Common myeloid progenitor, CD34-positive (primary cell): ENCODE measurements at regions not wholly inside any gene's neighbourhood (a gene's known extent, or its start where the extent isn't known, plus 50 kb on each side); places are given as distances from the start of the nearest gene placed in this dataset.
A peak's percentile ranks its signal among the peaks of the same experiment; 100 is the strongest.

Experiments used
- CTCF ChIA-PET: fragments of 350-600 bp; sonication (Branson Sonifier 250); formaldehyde crosslinking; loops from one replicate; lab custom pipeline; 2021; ENCODE audit warnings: antibody characterized with exemption; lab: Charles Lee
- POLR2A ChIA-PET: fragments of 350-600 bp; sonication (Branson Sonifier 250); formaldehyde crosslinking; loops from one replicate; lab custom pipeline; 2021; ENCODE audit warnings: antibody characterized with exemption; lab: Charles Lee
- DNase-seq, 3 donors: peaks; one replicate each; pipeline versions ENCODE4 v3.0.0 to v3.0.0-alpha.2; 2013
- H3K27ac ChIP-seq, 2 experiments: 1 replicate in 1 of 2; 2 replicates in 1 of 2; pipeline ENCODE4 v1.7.0; 2013; ENCODE audit warnings: inconsistent platforms in 2 of 2, low read length in 2 of 2, mild to moderate bottlenecking in 2 of 2, low read depth in 1 of 2, moderate library complexity in 1 of 2; ENCODE audit not compliant: severe bottlenecking in 2 of 2, insufficient read depth in 1 of 2, poor library complexity in 1 of 2
- H3K27me3 ChIP-seq, 5 experiments: replicated peaks in 2 of 5; 1 replicate in 3 of 5; 2 replicates in 2 of 5; pipeline versions ENCODE4 v1.6.1 to v1.7.0; 2013; ENCODE audit warnings: low read length in 4 of 5, mild to moderate bottlenecking in 2 of 5, moderate library complexity in 2 of 5, inconsistent platforms in 1 of 5; ENCODE audit not compliant: insufficient read depth in 5 of 5, control insufficient read depth in 4 of 5
- H3K36me3 ChIP-seq, 4 experiments: 1 replicate in 2 of 4; 2 replicates in 2 of 4; pipeline versions ENCODE4 v1.6.1 to v1.7.0; 2013; ENCODE audit warnings: low read length in 3 of 4, control low read depth in 1 of 4, mild to moderate bottlenecking in 1 of 4; ENCODE audit not compliant: control insufficient read depth in 4 of 4, insufficient read depth in 4 of 4
- H3K4me1 ChIP-seq, 4 experiments: 1 replicate in 3 of 4; 2 replicates in 1 of 4; pipeline versions ENCODE4 v1.6.1 to v1.7.1; 2013; ENCODE audit warnings: low read length in 3 of 4, mild to moderate bottlenecking in 3 of 4, control low read depth in 1 of 4, inconsistent platforms in 1 of 4, moderate library complexity in 1 of 4; ENCODE audit not compliant: control insufficient read depth in 4 of 4, insufficient read depth in 4 of 4; ENCODE audit errors: control extremely low read depth in 1 of 4
- H3K4me3 ChIP-seq, 7 experiments: 1 replicate in 4 of 7; 2 replicates in 3 of 7; pipeline versions ENCODE4 v1.5.1 to v1.7.0; 2013; ENCODE audit warnings: mild to moderate bottlenecking in 7 of 7, low read length in 6 of 7, moderate library complexity in 6 of 7, inconsistent platforms in 2 of 7, low read depth in 2 of 7, control low read depth in 1 of 7; ENCODE audit not compliant: insufficient read depth in 4 of 7, control insufficient read depth in 1 of 7; ENCODE audit errors: extremely low read depth in 1 of 7
- H3K9me3 ChIP-seq, 5 experiments: 1 replicate in 4 of 5; 2 replicates in 1 of 5; pipeline versions ENCODE4 v1.6.1 to v1.7.1; 2013; ENCODE audit warnings: low read length in 4 of 5, mild to moderate bottlenecking in 2 of 5, inconsistent platforms in 1 of 5, low read depth in 1 of 5, moderate library complexity in 1 of 5; ENCODE audit not compliant: control insufficient read depth in 4 of 5, insufficient read depth in 2 of 5; ENCODE audit errors: control extremely low read depth in 1 of 5
- WGBS: methylation state at CpG from one replicate; pipeline ENCODE4 v1.1.5; 2013; ENCODE audit not compliant: insufficient coverage; 5-methylcytosine and 5-hydroxymethylcytosine counted together

GRCh38 chrX:113950081-113950678 lies 633.7 kb upstream of the HTR2C start:
- WGBS: 82% methylated on average over 2 of the region's 5 CpGs
- DNase-seq: no peak
- CTCF ChIA-PET: no interaction called here
- Histone ChIP-seq H3K27ac (no peak overlapping the region), H3K9me3 (peaks cover 2 to 6% (median 3%) of the 10 kb centered on the region in 5 experiments), H3K4me3 (no peak overlapping the region), H3K27me3 (no peaks in the 10 kb centered on the region), H3K36me3 (no peaks in the 10 kb centered on the region), H3K4me1 (no peaks in the 10 kb centered on the region)
- POLR2A ChIA-PET: no interaction called here

GRCh38 chrX:113947548-113947947 lies 636.3 kb upstream of the HTR2C start:
- Histone ChIP-seq H3K36me3 (no peaks in the 10 kb centered on the region), H3K4me3 (no peak overlapping the region), H3K9me3 (peaks cover 2 to 6% (median 3%) of the 10 kb centered on the region in 5 experiments), H3K27ac (no peak overlapping the region), H3K4me1 (no peaks in the 10 kb centered on the region), H3K27me3 (no peaks in the 10 kb centered on the region)
- DNase-seq: peak; percentile 7 to 24 (median 15)
- WGBS: 86% methylated on average over 1 of the region's 1 CpG
- ChIA-PET POLR2A (no interaction called here), CTCF (interaction anchor here (0.6 kb wide), 1 partner anchor 1378 kb away, joined by 3 read pairs; no protein-coding TSS in a partner anchor)

- WGBS: no CpG with 5 or more reads among the region's 2 CpGs
- POLR2A ChIA-PET: interaction anchor here (0.6 kb wide), 1 partner anchor 1041 kb away, joined by 3 read pairs; no protein-coding TSS in a partner anchor
These were observed 648.4 kb upstream of the HTR2C start for GRCh38 chrX:113935518-113935917.

GRCh38 chrX:113933931-113934330 lies 650.0 kb upstream of the HTR2C start:
- POLR2A ChIA-PET: no interaction called here
- H3K9me3 ChIP-seq: no peaks in the 10 kb centered on the region
- CTCF ChIA-PET: no interaction called here
- H3K4me1 ChIP-seq: no peaks in the 10 kb centered on the region
- no peak for DNase-seq
- no peaks in the 10 kb centered on the region for H3K36me3 ChIP-seq
- H3K27me3 ChIP-seq: no peaks in the 10 kb centered on the region
- H3K27ac ChIP-seq: no peak overlapping the region
- no peak overlapping the region for H3K4me3 ChIP-seq

More at GRCh38 chrX:113935518-113935917, 648.4 kb upstream of the HTR2C start:
- H3K36me3 ChIP-seq: no peaks in the 10 kb centered on the region
- no peak overlapping the region for H3K4me3 ChIP-seq
- H3K4me1 ChIP-seq: no peaks in the 10 kb centered on the region
- CTCF ChIA-PET: no interaction called here
- no peak overlapping the region for H3K27ac ChIP-seq
- peaks cover 0 to 2% (median 0%) of the 10 kb centered on the region in 5 experiments for H3K27me3 ChIP-seq
- no peaks in the 10 kb centered on the region for H3K9me3 ChIP-seq
- peak in 1 of 3 donors; percentile 1 for DNase-seq

- ChIA-PET POLR2A (no interaction called here), CTCF (no interaction called here)
- H3K36me3 ChIP-seq: no peaks in the 10 kb centered on the region
- H3K27ac ChIP-seq: no peak overlapping the region
- H3K4me3 ChIP-seq: no peak overlapping the region
- H3K4me1 ChIP-seq: no peaks in the 10 kb centered on the region
- H3K9me3 ChIP-seq: no peaks in the 10 kb centered on the region
- DNase-seq: peak; percentile 36 to 65 (median 57)
- H3K27me3 ChIP-seq: no peaks in the 10 kb centered on the region
- 46% methylated on average over 3 of the region's 3 CpGs for WGBS
These were observed 654.9 kb upstream of the HTR2C start for GRCh38 chrX:113929004-113929403.

- H3K4me1 ChIP-seq: no peaks in the 10 kb centered on the region
- H3K27me3 ChIP-seq: no peaks in the 10 kb centered on the region
- H3K27ac ChIP-seq: no peak overlapping the region
- DNase-seq: no peak
- H3K4me3 ChIP-seq: no peak overlapping the region
- CTCF ChIA-PET: no interaction called here
- POLR2A ChIA-PET: no interaction called here
- H3K9me3 ChIP-seq: no peaks in the 10 kb centered on the region
- no peaks in the 10 kb centered on the region for H3K36me3 ChIP-seq
- WGBS: no CpG with 5 or more reads among the region's 4 CpGs
These were observed 663.2 kb upstream of the HTR2C start for GRCh38 chrX:113920661-113921060.

- POLR2A ChIA-PET: no interaction called here
- Histone ChIP-seq H3K27me3 (no peaks in the 10 kb centered on the region), H3K4me1 (no peaks in the 10 kb centered on the region), H3K27ac (no peak overlapping the region), H3K9me3 (no peaks in the 10 kb centered on the region), H3K36me3 (no peaks in the 10 kb centered on the region), H3K4me3 (no peak overlapping the region)
- DNase-seq: no peak
- CTCF ChIA-PET: no interaction called here
- 86% methylated on average over 1 of the region's 4 CpGs for WGBS
These were observed 664.5 kb upstream of the HTR2C start for GRCh38 chrX:113919387-113919786.
